T-helper 1 cell (primary cell): ENCODE measurements at regions not wholly inside any gene's neighbourhood (a gene's known extent, or its start where the extent isn't known, plus 50 kb on each side); places are given as distances from the start of the nearest gene placed in this dataset.
A peak's percentile ranks its signal among the peaks of the same experiment; 100 is the strongest.
"Not testable (repeated sequence)": the region's sequence is repeated elsewhere in the genome, so short reads cannot be mapped to it uniquely, and the experiment has no call there.

Experiments used
- DNase-seq, 5 donors: peaks; one replicate each; pipeline ENCODE4 v3.0.0-alpha.2; 2012 to 2020

GRCh38 chr12:83793616-83794015, 1106.9 kb downstream of the TMTC2 start:
- DNase-seq: no peak

GRCh38 chr12:83784298-83784890, 1097.7 kb downstream of the TMTC2 start:
- DNase-seq: no peak

GRCh38 chr12:83779526-83779925, 1092.8 kb downstream of the TMTC2 start:
- DNase-seq: no peak

GRCh38 chr12:83769151-83769550, 1082.4 kb downstream of the TMTC2 start:
- no peak for DNase-seq

- no peak for DNase-seq
These were observed 1081.0 kb downstream of the TMTC2 start for GRCh38 chr12:83767723-83768122.

GRCh38 chr12:83763425-83763824, 1076.7 kb downstream of the TMTC2 start:
- DNase-seq: no peak

- no peak for DNase-seq
These were observed 1073.2 kb downstream of the TMTC2 start for GRCh38 chr12:83759906-83760305.

- no peak for DNase-seq
These were observed 1072.4 kb downstream of the TMTC2 start for GRCh38 chr12:83758888-83759631.

GRCh38 chr12:83753904-83754303, 1067.2 kb downstream of the TMTC2 start:
- no peak for DNase-seq

- no peak for DNase-seq
These were observed 1066.5 kb downstream of the TMTC2 start for GRCh38 chr12:83753205-83753604.

GRCh38 chr12:83739607-83740006, 1052.9 kb downstream of the TMTC2 start:
- DNase-seq: no peak

- no peak for DNase-seq
These were observed 1024.1 kb downstream of the TMTC2 start for GRCh38 chr12:83710851-83711250.

- DNase-seq: no peak
These were observed 1023.2 kb downstream of the TMTC2 start for GRCh38 chr12:83709899-83710298.

- DNase-seq: no peak
These were observed 1014.1 kb downstream of the TMTC2 start for GRCh38 chr12:83700838-83701237.

- not testable (repeated sequence) for DNase-seq
These were observed 1009.6 kb downstream of the TMTC2 start for GRCh38 chr12:83696311-83696710.

GRCh38 chr12:83691730-83692129, 1005.0 kb downstream of the TMTC2 start:
- no peak for DNase-seq

GRCh38 chr12:83690465-83690864, 1003.8 kb downstream of the TMTC2 start:
- DNase-seq: no peak

- DNase-seq: no peak
These were observed 1002.6 kb downstream of the TMTC2 start for GRCh38 chr12:83689333-83689732.

GRCh38 chr12:83676781-83677295, 990.1 kb downstream of the TMTC2 start:
- no peak for DNase-seq

- peak in 1 of 5 donors; percentile 4 for DNase-seq
These were observed 980.0 kb downstream of the TMTC2 start for GRCh38 chr12:83666690-83667089.

GRCh38 chr12:83665634-83666218, 979.0 kb downstream of the TMTC2 start:
- DNase-seq: no peak

GRCh38 chr12:83664650-83665049, 977.9 kb downstream of the TMTC2 start:
- DNase-seq: no peak

- DNase-seq: no peak
These were observed 974.1 kb downstream of the TMTC2 start for GRCh38 chr12:83660727-83661358.
